NAMALWA (cell line): ENCODE measurements at regions not wholly inside any gene's neighbourhood (a gene's known extent, or its start where the extent isn't known, plus 50 kb on each side); places are given as distances from the start of the nearest gene placed in this dataset.

Experiments used
- DNase-seq: peaks from one replicate; pipeline ENCODE4 v3.0.0-alpha.2; 2015; ENCODE audit warnings: low spot score

DNA sequence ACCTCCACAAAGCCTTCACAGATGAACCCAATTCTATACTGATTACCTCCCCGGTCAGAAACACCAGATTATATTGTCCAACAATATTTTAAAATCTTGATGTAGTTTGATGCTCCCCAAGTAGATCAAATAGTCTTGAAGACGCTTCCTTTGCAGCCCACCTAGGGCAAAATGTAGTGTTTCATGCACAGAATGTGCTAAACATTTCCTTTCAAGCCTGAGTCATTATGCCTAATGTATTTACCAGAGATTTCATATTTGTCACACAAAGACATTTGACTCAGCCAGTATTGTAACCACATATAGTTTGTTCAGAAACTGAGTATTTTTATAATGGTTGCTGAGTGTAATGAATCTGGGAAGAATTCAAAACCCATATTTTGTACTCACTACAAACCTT is 1396.8 kb downstream of the LRRC4C start:
- no peak for DNase-seq

DNA sequence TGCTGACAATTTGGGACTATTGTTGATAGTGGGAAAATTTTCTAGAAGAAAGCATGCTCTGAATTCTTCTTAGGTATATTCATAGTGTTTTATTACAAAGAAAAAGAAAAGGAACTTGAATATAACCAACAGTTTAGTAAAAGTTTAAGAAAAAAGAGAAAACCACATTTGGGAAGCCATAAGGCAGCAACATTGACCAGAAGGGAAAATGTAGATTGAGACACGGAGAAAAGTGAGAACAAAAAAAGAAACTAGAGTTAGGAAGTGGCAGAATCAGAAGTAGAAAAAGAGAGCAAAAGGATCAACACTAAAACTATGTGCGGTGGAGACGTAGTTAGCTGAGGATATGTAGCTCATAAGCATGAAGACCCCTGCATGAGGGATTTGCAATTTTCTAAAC is 1398.2 kb downstream of the LRRC4C start:
- no peak for DNase-seq

DNA sequence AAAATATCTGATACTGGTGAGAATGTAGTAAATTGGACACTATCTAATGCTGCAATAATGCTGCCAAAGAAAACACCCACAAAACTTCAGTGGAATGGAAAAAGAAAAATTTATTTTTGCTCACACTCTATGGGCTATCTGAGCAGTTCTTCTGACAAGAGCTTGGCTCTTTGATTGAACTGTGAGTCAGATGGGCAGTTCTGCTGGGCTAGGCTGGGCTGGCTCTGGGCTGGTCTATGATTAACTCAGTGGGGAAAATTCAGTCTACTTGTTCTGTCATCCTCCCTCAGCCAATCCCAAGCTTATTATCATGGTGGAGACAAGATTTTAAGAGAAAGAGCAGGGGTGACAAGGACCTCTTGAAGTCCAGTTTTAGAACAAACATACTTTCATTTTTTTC is 1404.8 kb downstream of the LRRC4C start:
- no peak for DNase-seq

DNA sequence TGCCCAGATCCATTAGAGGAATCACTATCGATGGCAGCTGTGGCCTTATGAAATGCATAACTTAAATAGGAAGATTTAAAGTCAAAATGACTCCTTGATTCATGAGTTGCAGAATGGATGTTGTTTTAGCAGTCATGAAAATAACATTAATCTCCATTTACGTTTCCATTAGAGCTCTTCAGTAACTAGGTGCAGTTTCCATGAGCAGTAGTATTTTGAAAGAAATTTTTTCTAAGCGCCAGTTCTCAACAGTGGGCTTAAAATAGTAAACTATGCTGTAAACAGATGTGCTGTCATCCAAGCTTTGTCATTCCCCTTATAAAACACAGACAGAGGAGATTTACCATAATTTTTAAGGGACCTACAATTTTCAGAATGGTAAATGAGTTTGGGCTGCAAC is 1414.1 kb downstream of the LRRC4C start:
- DNase-seq = no peak

DNA sequence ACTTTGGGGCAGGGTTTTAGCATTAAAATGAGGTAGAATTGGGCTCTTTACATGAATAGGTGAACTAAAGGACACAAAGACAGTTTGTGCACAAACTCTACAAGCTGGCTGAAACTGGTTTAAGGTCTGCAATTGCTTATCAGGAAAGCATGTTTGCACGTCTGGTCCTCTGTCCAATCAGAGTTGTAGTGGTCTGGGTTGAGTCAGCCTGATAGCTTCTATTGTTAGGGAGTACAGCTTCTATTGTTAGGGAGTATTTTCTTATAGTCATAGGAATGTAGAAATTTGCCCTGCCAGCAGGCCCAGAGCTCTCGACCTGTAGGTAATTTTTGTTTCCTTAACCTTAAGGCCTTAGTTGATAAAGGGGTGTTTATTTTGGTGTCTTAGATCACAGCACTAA is 1422.4 kb downstream of the LRRC4C start:
- DNase-seq = no peak

DNA sequence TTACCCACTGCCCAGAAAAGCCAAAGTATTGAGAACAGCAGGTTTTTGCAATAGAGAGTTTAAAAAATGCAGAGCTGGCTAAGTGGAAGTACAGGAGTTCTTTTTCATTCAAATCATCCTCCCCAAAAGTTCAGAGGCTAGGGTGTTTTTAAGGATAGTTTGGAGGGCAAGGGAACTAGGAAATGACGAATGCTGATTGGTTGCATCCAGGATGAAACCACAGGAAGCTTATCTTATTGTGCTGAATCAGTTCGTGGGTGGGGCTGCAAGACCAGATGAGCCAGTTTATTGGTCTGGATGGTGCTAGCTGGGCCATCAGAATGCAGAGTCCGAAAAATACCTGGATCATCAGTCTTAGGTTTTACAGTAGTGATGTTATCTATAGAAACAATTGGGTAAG is 1427.1 kb downstream of the LRRC4C start:
- no peak for DNase-seq

DNA sequence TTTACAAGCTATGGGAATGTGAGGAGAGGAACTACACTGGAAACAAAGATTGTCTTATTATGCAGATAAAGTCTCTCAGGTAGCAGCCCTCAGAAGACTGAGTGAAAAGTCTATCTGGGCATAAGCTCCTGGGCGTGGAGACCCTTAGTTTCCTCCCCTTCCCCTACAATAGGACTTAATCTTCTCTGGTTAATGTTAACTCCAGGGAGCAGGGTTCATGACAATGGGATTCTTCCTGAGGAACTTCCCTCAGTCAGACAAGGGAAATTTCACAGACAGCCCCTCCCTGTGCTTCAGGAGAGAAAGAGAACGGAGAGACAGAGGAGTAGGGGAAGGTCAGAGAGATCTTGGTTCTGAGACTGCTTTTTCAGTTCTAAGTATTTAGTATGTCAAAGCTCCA is 1428.6 kb downstream of the LRRC4C start:
- no peak for DNase-seq

DNA sequence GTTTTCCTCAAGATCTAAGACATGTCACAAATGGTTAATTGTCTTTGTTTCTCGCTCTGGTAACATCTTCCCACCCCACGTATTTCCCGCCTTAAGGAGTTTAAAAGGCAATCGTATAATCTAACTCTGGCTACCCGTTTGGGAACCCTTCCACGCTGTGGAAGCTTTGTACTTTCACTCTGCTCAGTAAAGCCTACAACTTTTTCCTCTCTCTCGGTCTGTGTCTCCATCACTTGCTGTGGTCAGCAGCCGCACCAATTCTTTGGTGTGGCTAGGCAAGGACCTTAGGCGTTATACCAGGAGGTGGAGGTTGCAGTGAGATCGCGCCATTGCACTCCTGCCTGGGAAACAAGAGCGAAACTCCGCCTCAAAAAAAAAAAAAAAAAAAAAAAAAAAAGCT is 1430.1 kb downstream of the LRRC4C start:
- no peak for DNase-seq

DNA sequence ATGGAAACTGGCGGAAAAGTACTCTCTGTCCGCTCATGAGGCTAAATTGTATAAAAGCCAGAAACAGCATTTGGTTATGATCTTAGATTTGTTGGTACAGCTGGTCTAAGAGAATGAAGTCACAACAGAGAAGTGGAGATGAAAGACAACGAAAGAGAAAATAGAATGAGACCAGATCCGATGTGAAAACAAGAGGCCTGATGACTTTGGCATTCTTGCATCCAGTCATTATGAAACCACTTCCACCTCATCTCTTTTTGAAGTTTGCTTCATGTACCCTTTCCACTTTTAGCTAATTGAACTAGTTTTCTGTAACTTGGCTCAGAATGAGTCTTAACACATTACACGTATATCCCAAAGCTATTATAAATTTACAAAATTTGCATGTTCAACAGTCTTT is 1431.7 kb downstream of the LRRC4C start:
- no peak for DNase-seq

DNA sequence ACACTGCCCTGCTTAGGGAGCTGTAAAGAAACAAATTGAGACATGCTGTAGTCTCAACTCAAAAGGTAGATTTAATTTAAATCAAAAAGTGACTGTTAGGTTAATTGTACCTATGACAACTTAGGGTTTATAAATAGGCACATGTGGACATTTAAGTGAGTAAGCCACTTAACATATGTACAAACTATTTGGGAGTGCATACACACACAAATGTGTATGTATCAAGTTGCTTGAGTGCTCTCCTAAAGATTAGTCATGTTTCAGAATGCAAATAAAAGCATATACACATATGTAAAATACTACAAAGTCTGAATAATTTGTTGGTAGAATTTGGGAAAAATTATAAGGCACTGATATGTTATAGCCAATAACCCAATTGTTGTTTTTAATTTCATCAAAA is 1435.7 kb downstream of the LRRC4C start:
- DNase-seq = no peak

DNA sequence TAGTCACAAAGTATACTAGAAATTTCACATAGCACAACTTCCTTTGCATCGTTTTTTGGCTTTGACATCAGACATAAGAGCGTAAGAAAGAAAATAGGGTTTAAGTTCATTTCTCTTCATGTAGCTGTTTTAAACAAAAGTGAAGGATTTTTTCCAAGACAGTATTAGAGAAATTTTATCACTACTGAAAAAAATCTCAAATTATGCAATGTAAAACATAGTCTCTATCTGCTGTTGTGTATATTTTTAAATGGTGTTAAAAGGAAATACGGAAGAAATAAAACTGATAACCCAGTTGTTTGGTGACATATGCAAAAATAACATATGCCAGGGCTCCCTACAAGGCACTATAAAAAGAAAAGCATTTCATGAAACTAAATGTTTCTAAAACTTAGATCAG is 1449.4 kb downstream of the LRRC4C start:
- DNase-seq = no peak

DNA sequence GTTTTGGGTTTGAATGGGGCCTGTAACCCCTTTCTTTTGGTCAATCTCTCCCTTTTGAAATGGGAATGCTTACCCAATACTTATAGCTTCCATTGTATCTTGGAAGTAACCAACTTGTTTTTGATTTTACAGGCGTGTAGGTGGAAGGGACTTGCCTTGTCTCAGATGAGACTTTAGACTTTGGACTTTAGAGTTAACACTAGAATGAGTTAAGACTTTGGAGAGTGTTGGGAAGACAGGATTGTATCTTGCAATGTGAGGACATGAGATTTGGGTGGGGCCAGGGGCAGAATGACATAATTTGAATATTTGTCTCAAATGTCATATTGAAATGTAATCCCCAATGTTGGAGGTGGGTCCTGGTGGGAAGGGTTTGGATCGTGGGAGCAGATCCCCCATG is 1466.9 kb downstream of the LRRC4C start:
- DNase-seq = no peak

DNA sequence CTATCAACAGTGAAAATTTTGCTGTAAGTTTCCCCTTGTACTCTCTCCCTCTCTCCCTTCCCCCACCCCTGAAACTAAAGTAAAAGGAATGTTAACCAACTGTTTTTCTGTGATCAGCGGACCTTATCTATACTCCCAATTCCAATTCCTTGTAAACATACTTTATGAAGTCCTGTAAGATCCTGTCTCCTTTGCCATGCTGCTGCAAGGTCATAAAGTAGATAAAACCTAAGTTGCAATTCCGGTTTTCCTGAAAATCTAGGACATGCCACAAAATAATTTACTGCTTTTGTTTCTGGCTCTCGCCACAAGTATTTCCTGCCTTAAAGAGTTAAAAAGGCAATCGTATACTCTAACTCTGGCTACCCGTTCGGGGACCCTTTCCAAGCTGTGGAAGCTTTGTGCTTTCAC is 1469.0 kb downstream of the LRRC4C start:
- no peak for DNase-seq

DNA sequence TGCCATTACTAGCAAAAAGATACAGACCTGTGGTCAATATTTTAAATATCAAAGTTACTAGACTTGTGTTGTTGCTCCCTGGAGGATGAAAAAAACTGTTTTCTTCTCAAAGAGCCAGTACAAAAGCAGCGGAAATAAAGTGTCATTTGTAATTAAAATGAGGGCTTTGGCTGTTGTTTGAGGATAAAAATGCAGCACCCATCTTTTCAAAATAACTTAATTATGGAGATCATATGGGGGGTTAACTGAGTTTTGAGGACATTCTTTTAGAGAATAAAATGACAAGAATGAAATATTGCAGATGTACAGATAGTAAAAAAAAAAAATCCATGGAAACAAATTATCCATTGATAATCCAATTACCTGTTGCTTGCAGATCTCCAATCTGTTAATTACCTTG is 1484.4 kb downstream of the LRRC4C start:
- no peak for DNase-seq

DNA sequence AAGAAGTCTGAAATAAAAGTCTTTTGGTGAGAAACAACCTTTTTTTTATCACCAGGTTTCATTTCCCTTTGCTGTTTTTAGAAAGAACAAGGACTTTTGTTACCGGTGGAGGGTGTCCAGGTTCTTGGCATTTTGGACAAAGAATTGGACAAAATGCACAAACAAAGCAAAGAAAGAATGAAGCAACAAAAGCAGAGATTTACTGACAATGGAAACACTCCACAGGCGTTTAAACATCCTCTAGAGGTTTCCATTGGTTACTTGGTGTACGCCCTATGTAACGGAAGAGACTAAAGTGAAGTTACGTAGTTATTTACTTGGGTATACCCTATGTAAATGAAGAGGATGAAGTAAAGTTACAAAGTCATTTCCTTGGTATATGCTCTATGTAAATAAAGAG is 1487.0 kb downstream of the LRRC4C start:
- DNase-seq = no peak

DNA sequence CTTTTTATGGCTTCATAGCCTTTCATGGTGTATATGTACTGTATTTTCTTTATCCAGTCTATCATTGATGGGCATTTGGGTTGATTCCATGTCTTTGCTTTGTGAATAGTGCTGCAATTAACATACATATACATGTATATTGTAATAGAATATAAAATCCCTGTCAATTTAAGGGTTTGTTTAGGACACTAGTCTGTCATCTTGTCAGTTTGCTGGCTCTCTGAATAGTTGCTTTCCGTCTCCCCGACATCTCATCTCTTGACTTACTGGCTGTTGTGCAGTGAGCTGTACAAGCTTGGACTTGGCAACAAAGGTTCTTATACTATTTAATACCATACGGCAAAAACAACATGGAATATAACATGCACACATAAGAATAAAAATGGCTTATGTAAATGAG is 1487.5 kb downstream of the LRRC4C start:
- DNase-seq = no peak

DNA sequence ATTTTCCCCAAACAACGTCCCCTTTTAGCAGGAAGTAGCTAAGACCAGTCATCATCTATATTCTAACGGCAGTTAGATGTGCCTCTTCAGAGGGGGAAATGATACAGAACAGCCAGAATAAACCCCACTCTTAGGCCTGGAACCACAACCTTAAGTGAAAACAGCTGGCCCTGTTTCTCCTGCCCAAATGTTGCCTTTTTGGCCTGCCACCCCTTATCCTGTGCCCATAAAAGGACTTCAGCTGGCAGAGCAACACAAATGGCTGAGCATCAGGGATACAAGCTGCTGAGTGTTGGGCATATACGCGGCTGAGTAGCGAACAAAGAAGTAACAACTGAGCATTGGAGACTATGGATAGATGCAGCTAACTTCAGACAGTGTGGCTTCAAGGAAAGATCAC is 1491.4 kb downstream of the LRRC4C start:
- DNase-seq = no peak

DNA sequence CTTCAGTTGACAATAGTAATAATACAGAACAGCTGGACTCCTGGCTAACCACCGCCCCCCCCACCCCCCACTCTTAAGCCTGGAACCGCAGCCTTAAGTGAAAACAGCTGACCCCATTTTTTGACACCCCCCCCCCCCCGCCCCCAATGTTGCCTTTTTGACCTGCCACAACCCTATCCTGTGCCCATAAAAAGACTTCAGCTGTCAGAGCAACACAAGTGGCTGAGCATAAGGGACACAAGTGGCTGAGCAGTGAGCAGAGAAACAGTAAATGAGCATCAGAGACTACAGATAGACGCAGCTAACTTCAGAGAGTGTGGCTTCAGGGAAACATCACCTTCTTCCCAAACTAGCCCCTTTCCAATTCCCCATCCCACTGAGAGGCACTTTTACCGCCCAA is 1493.8 kb downstream of the LRRC4C start:
- no peak for DNase-seq

DNA sequence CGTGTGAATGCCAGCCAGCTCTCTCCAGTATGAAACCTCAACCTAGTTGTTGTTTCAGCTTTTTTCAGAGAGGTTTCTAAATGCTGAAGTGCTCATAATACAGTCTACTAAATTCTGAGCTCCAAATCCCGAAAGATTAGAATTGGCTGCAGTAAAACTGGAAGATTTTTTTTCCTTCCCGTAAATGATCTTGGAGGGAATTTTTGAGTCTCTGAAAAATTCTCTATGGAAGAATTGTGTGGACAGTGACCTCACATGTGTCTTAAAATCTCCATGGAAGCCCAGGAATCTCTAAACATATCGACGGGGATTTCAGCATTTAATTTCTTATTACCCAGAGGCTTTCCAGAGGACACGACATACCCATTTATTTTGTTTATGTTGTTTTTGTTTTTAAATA is 1499.2 kb downstream of the LRRC4C start:
- DNase-seq = no peak

DNA sequence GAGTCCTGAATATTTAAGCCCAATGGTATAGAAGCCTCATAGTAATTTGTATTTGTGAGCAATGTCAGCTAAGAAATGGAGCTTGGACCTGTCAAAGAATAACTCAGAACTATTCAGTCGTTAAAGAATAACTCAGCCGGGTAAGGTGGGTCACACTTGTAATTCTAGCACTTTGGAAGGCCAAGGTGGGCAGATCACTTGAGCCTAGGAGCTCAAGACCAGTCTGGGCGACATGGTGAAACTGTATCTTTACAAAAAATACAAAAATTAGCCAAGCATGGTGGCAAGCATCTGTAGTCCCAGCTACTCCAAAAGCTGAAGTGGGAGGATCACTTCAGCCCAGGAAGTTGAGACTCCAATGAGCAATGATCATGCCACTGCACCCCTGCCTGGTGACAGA is 1526.5 kb downstream of the LRRC4C start:
- no peak for DNase-seq

DNA sequence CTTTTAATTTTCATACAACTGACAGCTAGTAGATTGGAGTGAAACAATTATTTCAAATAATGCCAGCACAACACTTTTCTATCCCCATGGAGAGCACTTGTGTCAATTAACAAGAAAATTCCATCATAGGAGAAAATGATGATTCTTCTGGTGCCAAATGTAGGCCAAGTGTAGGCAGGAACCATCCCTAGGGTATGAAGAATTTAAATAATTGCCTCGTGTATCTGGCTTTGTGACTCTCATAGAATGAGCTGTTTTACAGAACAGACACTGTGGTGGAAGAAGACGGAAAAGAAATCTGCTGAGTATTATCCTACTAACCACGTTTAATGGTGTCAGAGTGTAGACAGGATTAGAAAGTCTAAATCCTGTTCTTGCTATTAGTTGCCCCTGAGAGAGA is 1542.2 kb downstream of the LRRC4C start:
- DNase-seq = no peak

DNA sequence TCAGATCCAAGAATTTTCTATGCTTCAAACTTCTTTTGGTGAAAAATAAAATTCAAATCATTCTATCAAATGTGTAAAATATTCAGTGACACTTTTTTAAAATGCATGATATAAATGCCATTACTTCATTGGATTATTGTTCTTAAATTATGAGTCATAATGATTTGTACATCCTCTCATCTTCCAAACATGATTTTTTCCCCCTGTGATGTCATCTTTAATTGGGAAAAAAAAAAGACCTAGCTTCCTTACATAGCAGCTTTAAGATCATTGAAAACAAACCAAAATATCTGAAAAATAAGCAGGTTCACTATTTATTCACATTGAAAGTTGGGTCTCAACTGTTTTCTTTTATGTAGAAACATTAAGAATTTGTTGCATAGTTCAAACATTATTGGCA is 1549.4 kb downstream of the LRRC4C start:
- DNase-seq = no peak

DNA sequence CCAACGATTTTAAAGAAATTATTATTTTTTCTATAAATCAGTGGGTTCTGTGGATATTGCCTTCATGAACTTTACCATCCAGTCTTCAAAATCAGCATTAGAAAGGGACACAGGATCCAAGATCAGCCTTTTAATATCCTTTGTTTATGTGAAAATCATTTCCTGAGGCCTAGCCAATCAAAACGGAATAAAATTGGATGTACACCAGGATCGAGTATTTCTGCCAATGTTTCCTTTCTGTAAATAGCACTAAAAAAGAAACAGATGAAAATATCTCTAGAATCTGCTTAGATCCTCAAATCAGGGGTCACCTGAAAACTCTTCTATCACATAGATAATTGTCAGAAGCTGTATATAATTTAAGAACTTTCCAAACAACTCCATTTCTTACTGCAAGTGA is 1598.5 kb downstream of the LRRC4C start:
- DNase-seq = no peak

DNA sequence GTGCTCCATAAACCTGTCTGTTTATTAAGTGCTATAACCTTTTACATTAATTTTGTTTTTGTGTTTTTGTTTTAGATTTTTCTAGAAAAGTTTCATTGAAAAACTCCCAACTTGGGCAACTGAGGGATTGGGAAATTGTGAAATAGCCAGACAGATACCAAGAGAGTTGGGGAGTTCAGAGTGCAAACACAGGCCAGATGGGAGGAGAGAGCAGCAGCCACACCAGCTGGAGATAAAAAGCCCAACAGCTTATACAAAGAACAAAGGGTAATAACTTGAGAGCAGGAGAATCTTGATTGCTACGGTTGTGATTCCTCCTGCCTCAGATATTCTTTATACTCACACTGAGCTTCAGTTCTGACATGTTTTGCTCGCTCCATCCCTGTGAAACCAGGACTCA is 1642.2 kb downstream of the LRRC4C start:
- no peak for DNase-seq

DNA sequence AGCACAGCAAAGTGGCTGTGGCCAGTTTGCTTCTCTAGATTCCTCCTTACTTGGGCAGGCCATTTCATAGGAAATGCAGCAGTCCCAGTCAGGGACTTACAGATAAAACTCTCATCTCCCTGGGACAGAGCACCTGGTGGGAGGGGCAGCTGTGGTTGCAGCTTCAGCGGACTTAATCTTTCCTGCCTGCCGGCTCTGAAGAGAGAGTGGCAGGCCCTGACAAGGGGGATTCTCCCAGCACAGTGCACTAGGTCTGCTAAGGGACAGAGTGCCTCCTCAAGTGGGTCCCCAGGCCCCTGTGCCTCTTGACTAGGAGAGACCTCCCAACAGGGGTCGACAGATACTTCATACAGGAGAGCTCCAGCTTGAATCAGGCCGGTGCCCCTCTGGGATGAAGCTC is 1649.1 kb downstream of the LRRC4C start:
- DNase-seq = no peak

DNA sequence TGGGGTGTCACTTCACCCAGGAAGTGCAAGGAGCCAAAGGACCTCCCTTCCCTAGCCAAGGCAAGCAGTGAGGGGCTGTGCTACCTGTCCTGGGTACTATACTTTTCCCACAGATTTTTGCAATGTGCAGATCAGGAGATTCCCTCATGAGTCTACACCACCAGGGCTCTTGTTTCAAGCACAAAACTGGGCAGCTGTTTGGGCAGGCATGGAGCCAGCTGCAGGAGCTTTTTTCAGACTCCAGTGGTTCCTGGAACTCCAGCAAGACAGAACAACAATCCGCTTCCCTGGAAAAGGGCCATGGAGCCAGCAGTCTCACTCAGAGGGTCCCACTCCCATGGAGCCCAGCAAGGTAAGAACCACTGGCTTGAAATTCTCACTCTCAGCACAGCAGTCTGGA is 1649.6 kb downstream of the LRRC4C start:
- no peak for DNase-seq
